ENCODE measurements at regions not wholly inside any gene's neighbourhood (a gene's known extent, or its start where the extent isn't known, plus 50 kb on each side); places are given as distances from the start of the nearest gene placed in this dataset.
A peak's percentile ranks its signal among the peaks of the same experiment; 100 is the strongest.

GRCh38 chr7:17495655-17496394, 197.4 kb downstream of the AHR start:
- H3K27ac Mint-ChIP-seq, result no peak overlapping the region
- Histone ChIP-seq H3K27ac (ENCODE audit: insufficient read depth, low read length, poor library complexity, severe bottlenecking) (no peak overlapping the region), H3K4me1 (ENCODE audit: control insufficient read depth, insufficient read depth, low read length, poor library complexity, severe bottlenecking) (no peaks in the 10 kb centered on the region), H3K9me3 (ENCODE audit: control insufficient read depth in 2 of 2, low read length in 2 of 2) (no peaks in the 10 kb centered on the region), H3K36me3 (ENCODE audit: control insufficient read depth, insufficient read depth, low read length) (no peaks in the 10 kb centered on the region), H3K4me3 (ENCODE audit: low read depth, low read length) (no peak overlapping the region), H3K27me3 (ENCODE audit: control insufficient read depth, insufficient read depth, low read length) (peaks cover 2% of the 10 kb centered on the region)
- H3K4me3 Mint-ChIP-seq, result no peak overlapping the region
- ATAC-seq (ENCODE audit: low read depth in 2 of 2) (no peak), DNase-seq (peak in 1 of 3 donors; percentile 13)
- H3K27me3 Mint-ChIP-seq, result no peaks in the 10 kb centered on the region
- H3K36me3 Mint-ChIP-seq, result no peaks in the 10 kb centered on the region
- H3K4me1 Mint-ChIP-seq, result peaks cover 0 to 2% (median under 1%) of the 10 kb centered on the region in 4 donors
- H3K9me3 Mint-ChIP-seq, result no peaks in the 10 kb centered on the region

GRCh38 chr7:17497136-17497535, 198.7 kb downstream of the AHR start:
- Histone ChIP-seq H3K36me3 (ENCODE audit: control insufficient read depth, insufficient read depth, low read length) (no peaks in the 10 kb centered on the region), H3K4me3 (ENCODE audit: low read depth, low read length) (no peak overlapping the region), H3K9me3 (ENCODE audit: control insufficient read depth in 2 of 2, low read length in 2 of 2) (no peaks in the 10 kb centered on the region), H3K27me3 (ENCODE audit: control insufficient read depth, insufficient read depth, low read length) (peaks cover 2% of the 10 kb centered on the region), H3K27ac (ENCODE audit: insufficient read depth, low read length, poor library complexity, severe bottlenecking) (no peak overlapping the region), H3K4me1 (ENCODE audit: control insufficient read depth, insufficient read depth, low read length, poor library complexity, severe bottlenecking) (no peaks in the 10 kb centered on the region)
- DNase-seq (no peak), ATAC-seq (ENCODE audit: low read depth in 2 of 2) (no peak)
- Mint-ChIP-seq H3K4me1 (no peaks in the 10 kb centered on the region), H3K27ac (no peak overlapping the region), H3K9me3 (no peaks in the 10 kb centered on the region), H3K27me3 (no peaks in the 10 kb centered on the region), H3K4me3 (no peak overlapping the region), H3K36me3 (no peaks in the 10 kb centered on the region)

DNA sequence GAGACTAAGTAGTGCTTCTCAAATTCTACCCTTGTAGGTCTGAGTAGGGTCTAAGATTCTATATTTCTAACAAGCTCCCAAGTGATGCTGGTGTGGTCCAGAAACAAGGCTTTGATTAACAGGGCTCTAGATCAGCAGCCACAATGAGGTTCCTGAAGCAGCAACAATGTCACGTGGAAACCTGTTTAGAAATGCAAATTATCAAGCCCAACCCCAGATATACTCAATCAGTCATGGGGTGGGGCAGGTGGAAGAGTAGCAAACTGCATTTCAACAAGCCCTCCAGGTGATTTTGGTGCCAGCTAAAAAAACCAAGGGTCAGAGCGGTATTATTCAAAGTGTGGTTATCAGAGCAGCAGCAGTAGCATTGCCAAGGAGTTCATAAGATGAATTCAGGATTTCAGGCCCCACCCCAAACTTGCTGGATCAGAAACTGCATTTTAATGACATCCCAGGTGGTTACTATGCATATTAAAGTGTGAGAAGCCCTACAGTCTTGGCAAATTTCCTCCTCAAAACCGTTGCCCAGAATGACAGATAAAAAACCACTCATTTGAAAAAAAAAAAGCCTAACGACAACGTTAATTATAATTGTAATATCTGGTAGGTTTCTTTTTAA, 199.2 kb downstream of the AHR start:
- no peak overlapping the region for H3K4me3 Mint-ChIP-seq
- Histone ChIP-seq H3K36me3 (ENCODE audit: control insufficient read depth, insufficient read depth, low read length) (no peaks in the 10 kb centered on the region), H3K27ac (ENCODE audit: insufficient read depth, low read length, poor library complexity, severe bottlenecking) (no peak overlapping the region), H3K4me1 (ENCODE audit: control insufficient read depth, insufficient read depth, low read length, poor library complexity, severe bottlenecking) (no peaks in the 10 kb centered on the region), H3K4me3 (ENCODE audit: low read depth, low read length) (no peak overlapping the region), H3K9me3 (ENCODE audit: control insufficient read depth in 2 of 2, low read length in 2 of 2) (no peaks in the 10 kb centered on the region), H3K27me3 (ENCODE audit: control insufficient read depth, insufficient read depth, low read length) (peaks cover 2% of the 10 kb centered on the region)
- H3K36me3 Mint-ChIP-seq, result no peaks in the 10 kb centered on the region
- H3K4me1 Mint-ChIP-seq, result no peaks in the 10 kb centered on the region
- no peak overlapping the region for H3K27ac Mint-ChIP-seq
- no peaks in the 10 kb centered on the region for H3K27me3 Mint-ChIP-seq
- H3K9me3 Mint-ChIP-seq, result no peaks in the 10 kb centered on the region
- ATAC-seq (ENCODE audit: low read depth in 2 of 2) (no peak), DNase-seq (no peak)

DNA sequence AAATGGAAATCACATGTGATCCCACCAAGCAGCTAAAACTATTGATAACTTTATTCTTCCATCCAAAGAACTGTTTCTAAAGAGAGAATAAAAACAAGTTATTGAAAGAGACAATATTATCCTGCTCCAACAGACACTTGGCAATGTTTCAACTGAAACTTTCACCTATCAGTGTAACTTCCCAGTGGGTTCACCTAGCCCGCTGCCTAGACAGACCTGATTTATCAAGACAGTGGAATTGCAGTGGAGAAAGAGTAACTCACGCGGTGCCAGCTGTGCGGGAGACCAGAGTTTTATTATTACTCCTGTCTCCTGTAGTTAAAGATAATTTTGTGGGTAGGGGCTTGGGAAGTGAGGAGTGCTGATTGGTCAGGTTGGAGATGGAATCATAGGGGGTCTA, 199.8 kb downstream of the AHR start:
- H3K4me3 Mint-ChIP-seq, result no peak overlapping the region
- ATAC-seq (ENCODE audit: low read depth in 2 of 2), result no peak
- no peaks in the 10 kb centered on the region for H3K9me3 Mint-ChIP-seq
- H3K27ac Mint-ChIP-seq, result no peak overlapping the region
- Histone ChIP-seq H3K4me3 (ENCODE audit: low read depth, low read length) (no peak overlapping the region), H3K36me3 (ENCODE audit: control insufficient read depth, insufficient read depth, low read length) (no peaks in the 10 kb centered on the region), H3K27ac (ENCODE audit: insufficient read depth, low read length, poor library complexity, severe bottlenecking) (no peak overlapping the region), H3K4me1 (ENCODE audit: control insufficient read depth, insufficient read depth, low read length, poor library complexity, severe bottlenecking) (no peaks in the 10 kb centered on the region), H3K27me3 (ENCODE audit: control insufficient read depth, insufficient read depth, low read length) (peaks cover 2% of the 10 kb centered on the region), H3K9me3 (ENCODE audit: control insufficient read depth in 2 of 2, low read length in 2 of 2) (no peaks in the 10 kb centered on the region)
- H3K36me3 Mint-ChIP-seq, result no peaks in the 10 kb centered on the region
- no peaks in the 10 kb centered on the region for H3K4me1 Mint-ChIP-seq
- peaks cover 1% of the 10 kb centered on the region for H3K27me3 Mint-ChIP-seq
- no peak for DNase-seq

GRCh38 chr7:17500736-17501135, 202.3 kb downstream of the AHR start:
- H3K27ac ChIP-seq (ENCODE audit: insufficient read depth, low read length, poor library complexity, severe bottlenecking), result no peak overlapping the region
- no peaks in the 10 kb centered on the region for H3K4me1 Mint-ChIP-seq
- no peaks in the 10 kb centered on the region for H3K4me1 ChIP-seq (ENCODE audit: control insufficient read depth, insufficient read depth, low read length, poor library complexity, severe bottlenecking)
- no peak for ATAC-seq (ENCODE audit: low read depth in 2 of 2)
- peaks cover 0 to 1% (median 0%) of the 10 kb centered on the region in 7 donors for H3K9me3 Mint-ChIP-seq
- H3K27me3 ChIP-seq (ENCODE audit: control insufficient read depth, insufficient read depth, low read length), result peaks cover 2% of the 10 kb centered on the region
- no peaks in the 10 kb centered on the region for H3K9me3 ChIP-seq (ENCODE audit: control insufficient read depth in 2 of 2, low read length in 2 of 2)
- H3K4me3 ChIP-seq (ENCODE audit: low read depth, low read length), result no peak overlapping the region
- no peaks in the 10 kb centered on the region for H3K36me3 ChIP-seq (ENCODE audit: control insufficient read depth, insufficient read depth, low read length)
- H3K36me3 Mint-ChIP-seq, result no peaks in the 10 kb centered on the region
- peaks cover 4% of the 10 kb centered on the region for H3K27me3 Mint-ChIP-seq
- no peak overlapping the region for H3K27ac Mint-ChIP-seq
- no peak for DNase-seq
- H3K4me3 Mint-ChIP-seq, result no peak overlapping the region

- Mint-ChIP-seq H3K27me3 (peaks cover 4% of the 10 kb centered on the region), H3K4me1 (no peaks in the 10 kb centered on the region), H3K36me3 (no peaks in the 10 kb centered on the region), H3K27ac (no peak overlapping the region), H3K9me3 (peaks cover 0 to 1% (median 0%) of the 10 kb centered on the region in 7 donors), H3K4me3 (no peak overlapping the region)
- DNase-seq (no peak), ATAC-seq (ENCODE audit: low read depth in 2 of 2) (no peak)
- H3K4me3 ChIP-seq (ENCODE audit: low read depth, low read length), result no peak overlapping the region
- peaks cover 2% of the 10 kb centered on the region for H3K27me3 ChIP-seq (ENCODE audit: control insufficient read depth, insufficient read depth, low read length)
- H3K36me3 ChIP-seq (ENCODE audit: control insufficient read depth, insufficient read depth, low read length), result no peaks in the 10 kb centered on the region
- H3K4me1 ChIP-seq (ENCODE audit: control insufficient read depth, insufficient read depth, low read length, poor library complexity, severe bottlenecking), result no peaks in the 10 kb centered on the region
- H3K9me3 ChIP-seq (ENCODE audit: control insufficient read depth in 2 of 2, low read length in 2 of 2), result no peaks in the 10 kb centered on the region
- no peak overlapping the region for H3K27ac ChIP-seq (ENCODE audit: insufficient read depth, low read length, poor library complexity, severe bottlenecking)
These were observed 203.2 kb downstream of the AHR start for GRCh38 chr7:17501441-17502212.

GRCh38 chr7:17502213-17503060, 204.0 kb downstream of the AHR start:
- Histone ChIP-seq H3K27ac (ENCODE audit: insufficient read depth, low read length, poor library complexity, severe bottlenecking) (no peak overlapping the region), H3K27me3 (ENCODE audit: control insufficient read depth, insufficient read depth, low read length) (peaks cover 2% of the 10 kb centered on the region), H3K4me3 (ENCODE audit: low read depth, low read length) (no peak overlapping the region), H3K9me3 (ENCODE audit: control insufficient read depth in 2 of 2, low read length in 2 of 2) (no peaks in the 10 kb centered on the region), H3K36me3 (ENCODE audit: control insufficient read depth, insufficient read depth, low read length) (no peaks in the 10 kb centered on the region), H3K4me1 (ENCODE audit: control insufficient read depth, insufficient read depth, low read length, poor library complexity, severe bottlenecking) (no peaks in the 10 kb centered on the region)
- Mint-ChIP-seq H3K27ac (no peak overlapping the region), H3K27me3 (peaks cover 4% of the 10 kb centered on the region), H3K36me3 (no peaks in the 10 kb centered on the region), H3K9me3 (peaks cover 0 to 1% (median 0%) of the 10 kb centered on the region in 7 donors), H3K4me3 (no peak overlapping the region), H3K4me1 (no peaks in the 10 kb centered on the region)
- ATAC-seq (ENCODE audit: low read depth in 2 of 2) (no peak), DNase-seq (no peak)
